ENCODE measurements at regions not wholly inside any gene's neighbourhood (a gene's known extent, or its start where the extent isn't known, plus 50 kb on each side); places are given as distances from the start of the nearest gene placed in this dataset.

- TF ChIP-seq CTCF (IDR thresholded peaks at IDR 0.05) = no peak
- no peak for TF ChIP-seq POLR2A (IDR thresholded peaks at IDR 0.05)
These were observed 182.4 kb downstream of the DIRAS2 start for GRCh38 chr9:90460220-90460619.
